HepG2 (cell line): ENCODE measurements at regions not wholly inside any gene's neighbourhood (a gene's known extent, or its start where the extent isn't known, plus 50 kb on each side); places are given as distances from the start of the nearest gene placed in this dataset.

Experiments used
- ATAC-seq: fragments of 200-7000 bp; cut with Tn5 transposase; 3 replicates; pipeline ENCODE4 v1.9.1; 2020; ENCODE audit warnings: mild to moderate bottlenecking, moderate library complexity
- BruUV-seq: library from RNA; stranded (reverse); fragments of 400-500 nt; replicated peaks from 2 replicates; lab custom pipeline; 2021; lab: Mats Ljungman, UMichigan
- CTCF ChIA-PET: fragments of 300-600 bp; formaldehyde crosslinking; extraction: SDS; loops from one replicate; lab custom pipeline; 2021; ENCODE audit warnings: low total read pairs, inconsistent platforms, low intra/inter-chr PET ratio; lab: Yijun Ruan, JAX
- POLR2A ChIA-PET: fragments of 350-600 bp; sonication (Branson Sonifier 250); formaldehyde crosslinking; loops from one replicate; lab custom pipeline; 2020; ENCODE audit warnings: antibody characterized with exemption, inconsistent platforms; lab: Yijun Ruan, JAX
- DNase-seq: peaks from one replicate; pipeline ENCODE4 v3.0.0-alpha.2; 2015; ENCODE audit warnings: low spot score
- FAIRE-seq: peaks from 3 replicates; lab custom pipeline; 2011; peaks lifted over from hg19 to GRCh38; lab: Jason Lieb, UNC
- H2AFZ ChIP-seq: one replicate; pipeline ENCODE4 v1.6.1; 2011; ENCODE audit warnings: low read length, inconsistent platforms
- H3K27ac ChIP-seq: fragments of 300-600 bp; 3 replicates; pipeline ENCODE4 v1.8.0; 2011; ENCODE audit warnings: mixed run types, mild to moderate bottlenecking, mixed read lengths, low read length, inconsistent platforms; ENCODE audit not compliant: insufficient read depth; ENCODE audit errors: extremely low read length
- H3K27me3 ChIP-seq, 2 experiments: fragments of 200-600 bp in 1 of 2; 2 replicates in 1 of 2; 3 replicates in 1 of 2; pipeline versions ENCODE4 v1.6.0 to v1.8.0; 2011; ENCODE audit warnings: low read length in 2 of 2, mild to moderate bottlenecking in 2 of 2, moderate library complexity in 2 of 2, inconsistent platforms in 1 of 2; ENCODE audit not compliant: insufficient read depth in 2 of 2, control insufficient read depth in 1 of 2
- H3K36me3 ChIP-seq, 2 experiments: fragments of 200-600 bp in 1 of 2; replicated peaks in 1 of 2; 2 replicates in 1 of 2; 3 replicates in 1 of 2; pipeline versions ENCODE4 v1.5.1 to v1.8.0; 2011; ENCODE audit warnings: low read length in 2 of 2, inconsistent platforms in 1 of 2; ENCODE audit not compliant: insufficient read depth in 2 of 2, control insufficient read depth in 1 of 2
- H3K4me1 ChIP-seq: 2 replicates; pipeline ENCODE4 v1.5.1; 2012; ENCODE audit warnings: low read length, inconsistent platforms; ENCODE audit not compliant: insufficient read depth
- H3K4me2 ChIP-seq: 2 replicates; pipeline ENCODE4 v1.6.0; 2011; ENCODE audit warnings: low read depth, low read length, inconsistent platforms
- H3K4me3 ChIP-seq, 3 experiments: fragments of 200-600 bp in 1 of 3; sonication (generic), shearing (Covaris generic) in 1 of 3; replicated peaks in 1 of 3; 2 replicates each; pipeline ENCODE4 v1.5.1; 2011 to 2016; ENCODE audit warnings: low read length in 3 of 3, inconsistent platforms in 2 of 3, low read depth in 2 of 3, mild to moderate bottlenecking in 2 of 3, control low read depth in 1 of 3, mixed read lengths in 1 of 3; ENCODE audit not compliant: insufficient read depth in 1 of 3
- H3K79me2 ChIP-seq: one replicate; pipeline ENCODE4 v1.6.1; 2011; ENCODE audit warnings: low read length, inconsistent platforms; ENCODE audit not compliant: insufficient read depth
- H3K9ac ChIP-seq: 2 replicates; pipeline ENCODE4 v1.6.0; 2011; ENCODE audit warnings: mild to moderate bottlenecking, low read depth, low read length, inconsistent platforms; ENCODE audit not compliant: insufficient read depth
- H3K9me3 ChIP-seq: 2 replicates; pipeline ENCODE4 v1.5.1; 2012; ENCODE audit warnings: mild to moderate bottlenecking, low read length
- H4K20me1 ChIP-seq: 2 replicates; pipeline ENCODE4 v1.6.0; 2011; ENCODE audit warnings: inconsistent platforms, mild to moderate bottlenecking, low read length, moderate library complexity; ENCODE audit not compliant: insufficient read depth
- ATAD3A ChIP-seq: sonication (generic); formaldehyde crosslinking; IDR thresholded peaks from 2 replicates; pipeline ENCODE4 v1.4.0; 2020; ENCODE audit warnings: missing genetic modification reagents
- CCDC6 ChIP-seq: sonication (generic); formaldehyde crosslinking; IDR thresholded peaks from 2 replicates; pipeline ENCODE4 v1.8.1; 2022; ENCODE audit warnings: mild to moderate bottlenecking, missing genetic modification reagents, moderate library complexity
- CENPT ChIP-seq: sonication (generic); formaldehyde crosslinking; IDR thresholded peaks from 2 replicates; pipeline ENCODE4 v1.8.0; 2022; ENCODE audit warnings: low read depth, mild to moderate bottlenecking, moderate library complexity, missing genetic modification reagents
- POGZ ChIP-seq: sonication (generic); formaldehyde crosslinking; IDR thresholded peaks from 2 replicates; pipeline ENCODE4 v1.4.0; 2020; ENCODE audit warnings: mild to moderate bottlenecking, missing genetic modification reagents
- ZNF343 ChIP-seq: sonication (generic); formaldehyde crosslinking; IDR thresholded peaks from 2 replicates; pipeline ENCODE4 v1.4.0; 2020; ENCODE audit warnings: mild to moderate bottlenecking, missing genetic modification reagents
- WGBS: methylation state at CpG from one replicate; pipeline ENCODE4 v1.1.6; 2017; ENCODE audit warnings: low lambda C conversion rate; 5-methylcytosine and 5-hydroxymethylcytosine counted together
- in situ Hi-C: cut with HindIII; loops from 2 replicates; pipeline ENCODE4 v1.10.0; 2017; ENCODE audit warnings: low pct_unique_long_range_greater_than_20kb; ENCODE audit not compliant: extremely low pct_ligation_motif_present
- intact Hi-C: fragments of 100-400 bp; cut with micrococcal nuclease; formaldehyde crosslinking; loops from one replicate; pipeline ENCODE4 v1.10.0; 2022; ENCODE audit not compliant: unreplicated experiment
- TF ChIP-seq, protein P1 (sequence below): IDR thresholded peaks from 2 replicates; pipeline ENCODE4 v1.6.1; 2016
- TF ChIP-seq, protein P2 (sequence below): sonication (generic); formaldehyde crosslinking; IDR thresholded peaks from 2 replicates; pipeline ENCODE4 v1.5.0; 2020; ENCODE audit warnings: missing genetic modification reagents, mild to moderate bottlenecking, borderline replicate concordance
- TF ChIP-seq, protein P3 (sequence below): sonication (generic); formaldehyde crosslinking; IDR thresholded peaks from 2 replicates; pipeline ENCODE4 v1.5.0; 2020; ENCODE audit warnings: missing genetic modification reagents
- TF ChIP-seq, protein P4 (sequence below): sonication (generic); formaldehyde crosslinking; IDR thresholded peaks from 2 replicates; pipeline ENCODE4 v1.8.1; 2023; ENCODE audit warnings: mild to moderate bottlenecking, missing genetic modification reagents, borderline replicate concordance

DNA sequence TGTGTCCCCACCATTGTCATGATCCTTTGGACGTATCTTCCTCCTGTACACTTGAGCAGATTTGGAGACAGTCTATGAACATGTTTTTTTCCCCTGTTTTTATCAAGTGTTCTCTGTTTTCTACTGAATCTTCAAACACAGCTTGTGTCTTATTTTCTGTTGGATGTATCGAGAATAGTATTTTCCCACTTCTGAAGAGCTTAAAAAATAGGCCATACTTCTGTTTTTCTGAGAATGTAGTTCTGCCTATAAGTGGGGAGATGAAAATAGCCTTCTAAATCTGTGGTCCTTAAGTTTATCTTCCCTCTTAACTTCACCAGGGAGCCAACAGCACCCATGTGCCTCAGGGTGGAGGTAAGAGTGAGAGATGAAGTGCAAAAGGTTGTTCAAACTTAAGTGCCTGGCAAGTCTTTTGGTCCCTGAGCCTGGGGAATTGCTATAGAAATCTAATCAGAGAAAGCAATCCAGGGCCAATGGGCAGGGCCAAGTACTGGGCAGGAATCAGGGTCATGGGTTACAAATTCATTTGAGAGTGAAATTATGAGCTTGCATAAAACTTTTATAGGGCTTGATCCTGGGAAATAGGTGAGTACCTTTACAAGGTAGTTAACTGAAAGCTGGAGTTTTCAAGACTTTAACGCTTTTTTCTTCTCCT, 58.9 kb downstream of the ARF6 start:
- WGBS = 51% methylated on average over 3 of the region's 3 CpGs
- no peak overlapping the region for H3K4me2 ChIP-seq

More for the DNA sequence above, 58.9 kb downstream of the ARF6 start:
- no peak overlapping the region for H3K27ac ChIP-seq
- no peaks in the 10 kb centered on the region for H4K20me1 ChIP-seq
- intact Hi-C loops = no loop called here
- TF ChIP-seq, protein P1, sequence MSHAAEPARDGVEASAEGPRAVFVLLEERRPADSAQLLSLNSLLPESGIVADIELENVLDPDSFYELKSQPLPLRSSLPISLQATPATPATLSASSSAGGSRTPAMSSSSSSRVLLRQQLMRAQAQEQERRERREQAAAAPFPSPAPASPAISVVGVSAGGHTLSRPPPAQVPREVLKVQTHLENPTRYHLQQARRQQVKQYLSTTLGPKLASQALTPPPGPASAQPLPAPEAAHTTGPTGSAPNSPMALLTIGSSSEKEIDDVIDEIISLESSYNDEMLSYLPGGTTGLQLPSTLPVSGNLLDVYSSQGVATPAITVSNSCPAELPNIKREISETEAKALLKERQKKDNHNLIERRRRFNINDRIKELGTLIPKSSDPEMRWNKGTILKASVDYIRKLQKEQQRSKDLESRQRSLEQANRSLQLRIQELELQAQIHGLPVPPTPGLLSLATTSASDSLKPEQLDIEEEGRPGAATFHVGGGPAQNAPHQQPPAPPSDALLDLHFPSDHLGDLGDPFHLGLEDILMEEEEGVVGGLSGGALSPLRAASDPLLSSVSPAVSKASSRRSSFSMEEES (CRISPR knock-in tag) = no peak
- TF ChIP-seq ATAD3A (CRISPR knock-in tag) (no peak), CCDC6 (CRISPR knock-in tag) (no peak), CENPT (CRISPR knock-in tag) (no peak), ZNF343 (CRISPR knock-in tag) (no peak), POGZ (CRISPR knock-in tag) (no peak)
- TF ChIP-seq, protein P2, sequence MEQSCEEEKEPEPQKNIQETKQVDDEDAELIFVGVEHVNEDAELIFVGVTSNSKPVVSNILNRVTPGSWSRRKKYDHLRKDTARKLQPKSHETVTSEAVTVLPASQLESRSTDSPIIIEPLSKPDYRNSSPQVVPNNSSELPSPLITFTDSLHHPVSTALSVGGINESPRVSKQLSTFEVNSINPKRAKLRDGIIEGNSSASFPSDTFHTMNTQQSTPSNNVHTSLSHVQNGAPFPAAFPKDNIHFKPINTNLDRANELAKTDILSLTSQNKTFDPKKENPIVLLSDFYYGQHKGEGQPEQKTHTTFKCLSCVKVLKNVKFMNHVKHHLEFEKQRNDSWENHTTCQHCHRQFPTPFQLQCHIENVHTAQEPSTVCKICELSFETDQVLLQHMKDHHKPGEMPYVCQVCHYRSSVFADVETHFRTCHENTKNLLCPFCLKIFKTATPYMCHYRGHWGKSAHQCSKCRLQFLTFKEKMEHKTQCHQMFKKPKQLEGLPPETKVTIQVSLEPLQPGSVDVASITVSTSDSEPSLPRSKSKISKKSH (CRISPR knock-in tag) = no peak
- TF ChIP-seq, protein P3, sequence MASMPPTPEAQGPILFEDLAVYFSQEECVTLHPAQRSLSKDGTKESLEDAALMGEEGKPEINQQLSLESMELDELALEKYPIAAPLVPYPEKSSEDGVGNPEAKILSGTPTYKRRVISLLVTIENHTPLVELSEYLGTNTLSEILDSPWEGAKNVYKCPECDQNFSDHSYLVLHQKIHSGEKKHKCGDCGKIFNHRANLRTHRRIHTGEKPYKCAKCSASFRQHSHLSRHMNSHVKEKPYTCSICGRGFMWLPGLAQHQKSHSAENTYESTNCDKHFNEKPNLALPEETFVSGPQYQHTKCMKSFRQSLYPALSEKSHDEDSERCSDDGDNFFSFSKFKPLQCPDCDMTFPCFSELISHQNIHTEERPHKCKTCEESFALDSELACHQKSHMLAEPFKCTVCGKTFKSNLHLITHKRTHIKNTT = no peak
- TF ChIP-seq, protein P4, sequence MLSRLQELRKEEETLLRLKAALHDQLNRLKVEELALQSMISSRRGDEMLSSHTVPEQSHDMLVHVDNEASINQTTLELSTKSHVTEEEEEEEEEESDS (CRISPR knock-in tag) = no peak
- peaks cover 30% of the 10 kb centered on the region for H3K4me1 ChIP-seq
- no peak for ATAC-seq
- no peaks in the 10 kb centered on the region for H3K27me3 ChIP-seq
- CTCF ChIA-PET = no interaction called here
- H3K4me3 ChIP-seq = no peak overlapping the region
- H3K36me3 ChIP-seq = no peaks in the 10 kb centered on the region
- in situ Hi-C loops = no loop called here
- H3K9me3 ChIP-seq = no peaks in the 10 kb centered on the region
- FAIRE-seq = no peak
- no peak overlapping the region for H3K9ac ChIP-seq
- H3K79me2 ChIP-seq = no peaks in the 10 kb centered on the region
- no peak for DNase-seq
- BruUV-seq = no TSS peak
- no peak overlapping the region for H2AFZ ChIP-seq
- POLR2A ChIA-PET = no interaction called here
